Subcutaneous abdominal adipose tissue (tissue), 5 donors: ENCODE measurements at regions not wholly inside any gene's neighbourhood (a gene's known extent, or its start where the extent isn't known, plus 50 kb on each side); places are given as distances from the start of the nearest gene placed in this dataset.

Source experiments
- H3K27ac ChIP-seq: one replicate; pipeline ENCODE4 v1.7.0; 2013; ENCODE audit warnings: low read depth, mild to moderate bottlenecking, inconsistent platforms, low read length, moderate library complexity
- H3K27me3 ChIP-seq, 5 donors: one replicate each; pipeline ENCODE4 v1.7.0; 2013; ENCODE audit warnings: low read length in 5 of 5, inconsistent platforms in 1 of 5; ENCODE audit not compliant: control insufficient read depth in 5 of 5, insufficient read depth in 4 of 5
- H3K36me3 ChIP-seq, 5 donors: one replicate each; pipeline ENCODE4 v1.7.0; 2013; ENCODE audit warnings: low read length in 5 of 5; ENCODE audit not compliant: control insufficient read depth in 5 of 5, insufficient read depth in 5 of 5
- H3K4me1 ChIP-seq, 5 donors: one replicate each; pipeline ENCODE4 v1.7.0; 2013; ENCODE audit warnings: low read length in 5 of 5, mild to moderate bottlenecking in 3 of 5, moderate library complexity in 1 of 5; ENCODE audit not compliant: control insufficient read depth in 5 of 5, insufficient read depth in 5 of 5
- H3K4me3 ChIP-seq, 5 donors: one replicate each; pipeline ENCODE4 v1.7.0; 2013; ENCODE audit warnings: low read length in 5 of 5, low read depth in 1 of 5
- H3K9ac ChIP-seq, 5 donors: one replicate each; pipeline ENCODE4 v1.7.0; 2013; ENCODE audit warnings: low read length in 5 of 5, mild to moderate bottlenecking in 4 of 5, moderate library complexity in 3 of 5
- H3K9me3 ChIP-seq, 5 donors: one replicate each; pipeline ENCODE4 v1.7.0; 2013; ENCODE audit warnings: low read length in 5 of 5; ENCODE audit not compliant: control insufficient read depth in 5 of 5
- donor health status: healthy.
- donor health status: healthy.
- donor health status: healthy.
- donor health status: healthy.
- donor health status: healthy.

DNA sequence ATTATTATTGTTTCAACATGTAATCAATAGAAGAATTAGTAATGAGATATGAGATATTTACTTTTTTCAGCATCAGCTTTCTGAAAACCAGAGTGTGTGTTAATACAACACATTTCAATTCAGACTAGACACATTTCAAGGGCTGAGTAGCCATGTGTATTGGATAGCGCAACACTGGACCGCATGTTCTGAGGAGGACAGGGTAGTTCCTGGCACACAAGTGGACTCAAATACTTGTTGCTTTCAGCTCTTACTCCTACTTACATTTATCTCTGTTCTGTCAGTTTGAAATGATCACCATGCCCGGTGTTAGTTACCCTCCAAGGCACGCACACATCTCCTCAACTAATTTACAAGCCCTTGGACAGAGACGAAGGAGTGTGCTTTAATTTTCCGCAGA, 126.6 kb downstream of the SLC24A2 start:
- H3K36me3 ChIP-seq, result no peaks in the 10 kb centered on the region
- no peak overlapping the region for H3K9ac ChIP-seq
- H3K27ac ChIP-seq, result no peak overlapping the region
- H3K9me3 ChIP-seq, result no peaks in the 10 kb centered on the region
- no peak overlapping the region for H3K4me3 ChIP-seq
- H3K27me3 ChIP-seq, result peaks cover 0 to 2% (median 0%) of the 10 kb centered on the region in 5 donors
- no peaks in the 10 kb centered on the region for H3K4me1 ChIP-seq

DNA sequence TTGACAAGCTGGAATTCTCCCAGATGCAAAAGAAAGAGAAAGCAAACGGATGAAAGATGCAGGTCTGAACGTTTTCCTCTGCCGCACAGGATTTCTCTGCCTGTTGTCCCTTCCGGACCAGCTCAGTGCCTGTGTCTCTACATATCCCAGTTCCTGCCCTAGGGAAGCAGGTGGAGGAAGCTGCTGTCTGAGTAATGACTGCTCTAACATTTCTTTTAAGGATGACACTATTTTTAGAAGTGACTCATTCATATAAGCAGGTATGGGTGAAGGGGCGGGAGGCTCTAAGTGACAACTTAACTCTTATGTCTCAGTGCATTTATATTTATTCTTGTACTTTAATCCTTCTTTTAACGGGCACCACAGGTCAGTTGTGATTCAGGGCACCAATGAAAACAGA, 128.8 kb downstream of the SLC24A2 start:
- Histone ChIP-seq H3K27me3 (peaks cover 0 to 2% (median 0%) of the 10 kb centered on the region in 5 donors), H3K36me3 (no peaks in the 10 kb centered on the region), H3K27ac (no peak overlapping the region), H3K9me3 (no peaks in the 10 kb centered on the region), H3K4me3 (no peak overlapping the region), H3K9ac (no peak overlapping the region), H3K4me1 (no peaks in the 10 kb centered on the region)

DNA sequence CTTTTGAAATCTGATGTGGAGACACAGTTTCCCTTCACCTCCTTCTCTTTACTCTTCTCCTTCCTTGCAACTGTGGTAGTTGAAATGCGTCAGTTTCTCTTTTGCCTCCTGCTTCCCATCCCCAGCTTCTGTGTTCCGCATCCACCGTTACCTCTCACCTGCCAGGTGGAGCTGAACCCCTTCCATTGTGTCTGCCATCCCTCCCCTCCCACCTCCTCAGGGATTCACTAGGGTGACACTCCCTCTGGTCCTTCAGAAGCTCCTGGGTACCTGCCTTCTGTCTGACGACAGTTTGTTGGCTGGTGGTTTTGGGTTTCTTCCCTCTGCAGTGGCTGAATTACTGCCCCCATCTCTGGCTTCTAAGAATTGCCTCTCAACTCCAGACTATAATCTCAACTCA, 132.1 kb downstream of the SLC24A2 start:
- Histone ChIP-seq H3K4me3 (no peak overlapping the region), H3K9ac (no peak overlapping the region), H3K27me3 (no peaks in the 10 kb centered on the region), H3K36me3 (no peaks in the 10 kb centered on the region), H3K27ac (no peak overlapping the region), H3K4me1 (no peaks in the 10 kb centered on the region), H3K9me3 (no peaks in the 10 kb centered on the region)

DNA sequence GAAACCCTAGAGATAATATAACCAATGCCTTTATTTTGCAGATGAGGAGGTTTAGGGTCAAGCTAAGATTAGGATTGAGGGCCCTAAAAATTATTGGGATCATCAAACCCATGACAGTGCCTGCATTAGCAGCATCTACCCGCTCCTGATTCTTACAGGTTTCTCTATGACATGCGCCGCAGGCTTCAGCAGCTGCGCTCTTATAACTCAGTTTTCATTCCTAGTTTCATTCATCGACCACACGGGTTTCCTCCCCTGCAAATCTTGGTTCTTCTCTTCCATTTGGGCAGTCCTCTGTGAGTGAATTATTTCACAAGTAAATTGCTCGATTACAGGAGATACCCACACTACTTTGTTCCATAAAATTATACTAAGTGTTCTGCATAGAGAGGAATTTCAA, 137.2 kb downstream of the SLC24A2 start:
- H3K36me3 ChIP-seq, result no peaks in the 10 kb centered on the region
- H3K27me3 ChIP-seq, result no peaks in the 10 kb centered on the region
- no peak overlapping the region for H3K27ac ChIP-seq
- H3K9ac ChIP-seq, result no peak overlapping the region
- no peaks in the 10 kb centered on the region for H3K9me3 ChIP-seq
- peaks cover 0 to 2% (median 0%) of the 10 kb centered on the region in 5 donors for H3K4me1 ChIP-seq
- no peak overlapping the region for H3K4me3 ChIP-seq

DNA sequence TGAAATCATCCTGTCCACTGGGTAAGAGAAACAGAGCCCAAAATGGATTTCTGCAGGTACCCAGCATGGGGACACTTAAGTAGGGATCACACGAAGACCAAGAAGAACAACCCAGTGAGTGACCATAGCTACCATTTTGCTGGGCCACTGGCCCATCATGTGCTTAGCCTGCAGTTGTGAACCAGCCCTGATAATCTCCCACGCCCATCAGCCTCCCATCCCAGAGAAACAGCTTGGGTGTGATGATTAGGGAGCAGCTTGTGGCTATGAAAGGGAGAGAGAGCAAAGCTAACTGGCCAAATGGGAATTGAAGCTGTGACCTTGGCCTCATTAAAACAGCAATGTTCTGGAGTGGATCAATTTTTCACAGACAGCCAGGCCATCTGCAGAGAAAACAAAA, 138.5 kb downstream of the SLC24A2 start:
- Histone ChIP-seq H3K27ac (no peak overlapping the region), H3K4me1 (peaks cover 0 to 2% (median 0%) of the 10 kb centered on the region in 5 donors), H3K36me3 (no peaks in the 10 kb centered on the region), H3K4me3 (no peak overlapping the region), H3K27me3 (no peaks in the 10 kb centered on the region), H3K9ac (no peak overlapping the region), H3K9me3 (no peaks in the 10 kb centered on the region)

DNA sequence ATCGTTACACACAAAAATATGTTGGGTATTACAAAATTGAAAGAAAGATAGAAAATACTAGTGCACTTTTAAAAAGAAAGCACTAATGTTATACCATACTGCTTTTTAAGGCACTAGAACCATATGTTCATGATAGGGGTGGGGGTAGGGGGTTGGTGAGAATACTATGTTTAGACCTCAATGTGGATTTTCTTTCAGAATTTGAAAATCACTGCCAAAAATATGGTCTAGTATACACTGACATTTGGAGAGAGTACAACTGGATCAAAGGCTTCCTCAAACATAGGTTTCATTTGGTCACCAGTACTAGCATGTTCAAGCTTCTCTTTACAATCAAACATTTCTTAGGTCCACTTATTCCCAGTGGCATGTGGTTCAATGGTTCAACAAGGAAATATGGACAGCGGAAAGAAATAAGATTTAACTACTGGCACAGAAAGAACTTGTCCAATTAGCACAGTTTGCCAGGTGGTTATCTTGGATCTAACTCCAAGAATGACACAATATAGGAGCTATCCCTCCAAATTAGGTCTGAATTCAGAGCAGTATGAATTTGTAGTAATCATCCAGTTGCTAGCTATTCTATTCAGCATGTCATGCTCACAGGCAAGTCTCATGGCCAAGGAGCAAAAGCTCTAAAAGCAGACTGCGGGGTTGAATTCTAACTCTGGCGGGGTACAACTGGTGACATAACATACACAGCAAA, 139.3 kb downstream of the SLC24A2 start:
- peaks cover 0 to 2% (median 0%) of the 10 kb centered on the region in 5 donors for H3K4me1 ChIP-seq
- H3K9me3 ChIP-seq, result no peaks in the 10 kb centered on the region
- no peak overlapping the region for H3K27ac ChIP-seq
- no peak overlapping the region for H3K4me3 ChIP-seq
- H3K36me3 ChIP-seq, result no peaks in the 10 kb centered on the region
- H3K9ac ChIP-seq, result no peak overlapping the region
- no peaks in the 10 kb centered on the region for H3K27me3 ChIP-seq

DNA sequence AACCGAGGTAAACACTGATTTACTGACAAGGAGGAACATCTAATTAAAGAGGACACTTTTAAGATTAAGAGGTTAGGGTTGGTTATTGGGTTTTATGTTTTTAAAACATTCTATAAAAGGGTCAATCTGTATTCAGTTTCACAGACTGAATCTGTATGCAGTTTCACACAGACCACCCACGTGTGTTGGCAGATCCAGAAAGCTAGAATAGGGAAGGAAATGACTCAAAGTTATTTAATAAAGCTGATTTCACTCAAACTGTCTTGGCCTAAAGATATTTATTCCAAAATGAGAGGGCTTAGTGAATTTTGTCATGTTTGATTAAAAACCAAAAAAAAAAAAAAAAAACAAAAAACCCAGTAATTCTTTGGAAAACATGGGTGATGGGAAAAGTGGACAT, 140.2 kb downstream of the SLC24A2 start:
- Histone ChIP-seq H3K27me3 (no peaks in the 10 kb centered on the region), H3K36me3 (no peaks in the 10 kb centered on the region), H3K9ac (no peak overlapping the region), H3K4me3 (no peak overlapping the region), H3K27ac (no peak overlapping the region), H3K9me3 (no peaks in the 10 kb centered on the region), H3K4me1 (peaks cover 0 to 2% (median 0%) of the 10 kb centered on the region in 5 donors)

DNA sequence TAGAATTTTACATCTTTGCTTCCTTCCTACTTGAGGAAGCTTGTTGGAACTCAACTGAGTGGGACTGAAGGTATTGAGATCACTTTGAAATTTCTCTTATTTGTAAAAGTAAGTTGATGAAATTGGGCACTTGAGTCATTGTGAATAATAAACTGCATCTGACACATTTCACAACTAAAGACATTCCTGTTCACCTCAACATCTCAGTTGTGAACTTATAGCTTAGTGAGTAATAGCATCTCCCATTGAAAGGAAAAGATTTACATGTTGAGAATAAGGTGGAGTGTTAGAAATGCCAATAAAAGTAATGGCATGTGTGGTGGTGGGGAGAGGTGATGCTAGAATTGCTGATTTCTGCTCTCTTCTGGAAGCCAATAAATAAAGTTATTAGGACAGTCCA, 145.0 kb downstream of the SLC24A2 start:
- Histone ChIP-seq H3K27me3 (no peaks in the 10 kb centered on the region), H3K36me3 (no peaks in the 10 kb centered on the region), H3K27ac (no peak overlapping the region)

DNA sequence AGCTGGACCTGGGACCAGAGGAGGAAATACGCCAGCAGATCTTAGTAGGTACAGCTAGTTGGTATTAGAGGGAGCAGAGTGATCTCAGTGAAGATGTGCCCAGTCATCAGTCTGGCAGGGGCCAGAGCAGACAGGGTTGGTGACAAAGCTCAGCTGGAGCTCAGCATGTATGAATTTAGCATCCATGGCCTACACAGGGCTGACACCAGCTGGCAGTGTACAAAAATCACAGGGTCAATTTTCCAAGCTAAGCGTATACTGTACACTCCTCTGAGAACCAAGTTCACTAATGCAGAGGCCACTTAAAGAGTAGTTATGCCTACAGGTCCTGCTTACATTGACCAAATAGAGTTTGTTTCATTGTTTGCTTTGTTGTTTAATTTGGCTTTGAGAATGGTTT, 146.6 kb downstream of the SLC24A2 start:
- H3K36me3 ChIP-seq, result no peaks in the 10 kb centered on the region
- H3K4me3 ChIP-seq, result no peak overlapping the region
- H3K4me1 ChIP-seq, result no peaks in the 10 kb centered on the region
- no peaks in the 10 kb centered on the region for H3K9me3 ChIP-seq
- H3K27ac ChIP-seq, result no peak overlapping the region
- no peaks in the 10 kb centered on the region for H3K27me3 ChIP-seq
- no peak overlapping the region for H3K9ac ChIP-seq

More for the DNA sequence above, 145.0 kb downstream of the SLC24A2 start:
- Histone ChIP-seq H3K9ac (no peak overlapping the region), H3K4me3 (no peak overlapping the region), H3K4me1 (no peaks in the 10 kb centered on the region), H3K9me3 (no peaks in the 10 kb centered on the region)

DNA sequence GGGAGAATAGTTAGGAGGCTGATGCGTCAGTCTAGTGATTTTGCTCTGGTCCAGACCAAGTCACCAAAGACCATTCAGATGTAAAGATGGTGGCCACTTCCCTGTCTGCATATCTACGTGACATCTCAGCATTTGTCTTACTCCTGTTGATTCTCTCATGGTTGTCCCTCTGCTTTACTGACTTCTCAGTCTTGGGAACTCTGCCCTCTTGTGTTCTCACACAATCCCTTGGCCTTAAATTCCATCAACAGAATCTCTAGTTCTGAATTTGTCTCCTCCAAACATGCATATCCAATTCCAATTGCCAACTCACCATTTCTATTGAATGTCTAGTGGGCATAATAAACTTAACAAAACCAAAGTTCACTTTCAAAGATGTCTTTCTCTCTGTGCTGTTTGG, 147.8 kb downstream of the SLC24A2 start:
- Histone ChIP-seq H3K36me3 (no peaks in the 10 kb centered on the region), H3K9me3 (no peaks in the 10 kb centered on the region), H3K27me3 (no peaks in the 10 kb centered on the region), H3K4me1 (no peaks in the 10 kb centered on the region), H3K27ac (no peak overlapping the region), H3K4me3 (no peak overlapping the region), H3K9ac (no peak overlapping the region)
